ENCODE measurements at regions not wholly inside any gene's neighbourhood (a gene's known extent, or its start where the extent isn't known, plus 50 kb on each side); places are given as distances from the start of the nearest gene placed in this dataset.

DNA sequence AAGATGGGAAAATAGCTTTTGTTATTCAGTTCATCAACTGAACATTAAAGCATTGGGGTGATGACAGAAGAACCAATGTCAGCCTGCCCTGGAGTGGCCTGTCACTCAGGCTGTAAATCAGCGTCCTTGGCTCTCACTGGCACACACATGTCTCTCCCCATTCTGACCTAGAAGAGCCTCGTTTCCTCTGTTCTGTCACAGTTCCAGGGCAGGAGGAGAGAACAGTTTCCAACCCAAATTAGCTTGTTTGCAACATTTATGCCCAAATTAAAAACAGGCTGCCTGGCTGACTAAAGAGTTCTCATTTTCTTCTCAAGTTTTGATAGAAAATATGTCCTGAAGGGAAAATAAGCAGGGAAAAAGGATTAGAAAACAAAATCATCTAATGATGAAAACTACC, 520.1 kb downstream of the CHSY3 start:
- ChIA-PET CTCF (no interaction called here), POLR2A (no interaction called here)
- Mint-ChIP-seq H3K4me1 (no peaks in the 10 kb centered on the region), H3K4me3 (no peak overlapping the region), H3K9me3 (peaks cover 9% of the 10 kb centered on the region), H3K36me3 (no peaks in the 10 kb centered on the region), H3K27ac (no peak overlapping the region), H3K27me3 (ENCODE audit: low read depth) (no peaks in the 10 kb centered on the region)
- TF ChIP-seq NFYB (CRISPR knock-in tag; conservative IDR thresholded peaks at IDR 0.05; ENCODE audit: low read depth): no peak
- TF ChIP-seq GABPB1 (CRISPR knock-in tag; IDR thresholded peaks at IDR 0.05): no peak
- no peak for TF ChIP-seq ZNF317 (CRISPR knock-in tag; IDR thresholded peaks at IDR 0.05; ENCODE audit: borderline replicate concordance, low read depth)
- TF ChIP-seq TEAD1 (CRISPR knock-in tag; IDR thresholded peaks at IDR 0.05): no peak
- TF ChIP-seq TCF7 (CRISPR knock-in tag; IDR thresholded peaks at IDR 0.05; ENCODE audit: low read depth): no peak
- no peak for TF ChIP-seq GRHL2 (CRISPR knock-in tag; IDR thresholded peaks at IDR 0.05; ENCODE audit: insufficient replicate concordance, severe bottlenecking)
- TF ChIP-seq, protein P1, sequence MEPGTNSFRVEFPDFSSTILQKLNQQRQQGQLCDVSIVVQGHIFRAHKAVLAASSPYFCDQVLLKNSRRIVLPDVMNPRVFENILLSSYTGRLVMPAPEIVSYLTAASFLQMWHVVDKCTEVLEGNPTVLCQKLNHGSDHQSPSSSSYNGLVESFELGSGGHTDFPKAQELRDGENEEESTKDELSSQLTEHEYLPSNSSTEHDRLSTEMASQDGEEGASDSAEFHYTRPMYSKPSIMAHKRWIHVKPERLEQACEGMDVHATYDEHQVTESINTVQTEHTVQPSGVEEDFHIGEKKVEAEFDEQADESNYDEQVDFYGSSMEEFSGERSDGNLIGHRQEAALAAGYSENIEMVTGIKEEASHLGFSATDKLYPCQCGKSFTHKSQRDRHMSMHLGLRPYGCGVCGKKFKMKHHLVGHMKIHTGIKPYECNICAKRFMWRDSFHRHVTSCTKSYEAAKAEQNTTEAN (CRISPR knock-in tag; IDR thresholded peaks at IDR 0.05): no peak
- TF ChIP-seq, protein P2, sequence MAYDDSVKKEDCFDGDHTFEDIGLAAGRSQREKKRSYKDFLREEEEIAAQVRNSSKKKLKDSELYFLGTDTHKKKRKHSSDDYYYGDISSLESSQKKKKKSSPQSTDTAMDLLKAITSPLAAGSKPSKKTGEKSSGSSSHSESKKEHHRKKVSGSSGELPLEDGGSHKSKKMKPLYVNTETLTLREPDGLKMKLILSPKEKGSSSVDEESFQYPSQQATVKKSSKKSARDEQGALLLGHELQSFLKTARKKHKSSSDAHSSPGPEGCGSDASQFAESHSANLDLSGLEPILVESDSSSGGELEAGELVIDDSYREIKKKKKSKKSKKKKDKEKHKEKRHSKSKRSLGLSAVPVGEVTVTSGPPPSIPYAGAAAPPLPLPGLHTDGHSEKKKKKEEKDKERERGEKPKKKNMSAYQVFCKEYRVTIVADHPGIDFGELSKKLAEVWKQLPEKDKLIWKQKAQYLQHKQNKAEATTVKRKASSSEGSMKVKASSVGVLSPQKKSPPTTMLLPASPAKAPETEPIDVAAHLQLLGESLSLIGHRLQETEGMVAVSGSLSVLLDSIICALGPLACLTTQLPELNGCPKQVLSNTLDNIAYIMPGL (CRISPR knock-in tag; IDR thresholded peaks at IDR 0.05): no peak
- TF ChIP-seq, protein P3, sequence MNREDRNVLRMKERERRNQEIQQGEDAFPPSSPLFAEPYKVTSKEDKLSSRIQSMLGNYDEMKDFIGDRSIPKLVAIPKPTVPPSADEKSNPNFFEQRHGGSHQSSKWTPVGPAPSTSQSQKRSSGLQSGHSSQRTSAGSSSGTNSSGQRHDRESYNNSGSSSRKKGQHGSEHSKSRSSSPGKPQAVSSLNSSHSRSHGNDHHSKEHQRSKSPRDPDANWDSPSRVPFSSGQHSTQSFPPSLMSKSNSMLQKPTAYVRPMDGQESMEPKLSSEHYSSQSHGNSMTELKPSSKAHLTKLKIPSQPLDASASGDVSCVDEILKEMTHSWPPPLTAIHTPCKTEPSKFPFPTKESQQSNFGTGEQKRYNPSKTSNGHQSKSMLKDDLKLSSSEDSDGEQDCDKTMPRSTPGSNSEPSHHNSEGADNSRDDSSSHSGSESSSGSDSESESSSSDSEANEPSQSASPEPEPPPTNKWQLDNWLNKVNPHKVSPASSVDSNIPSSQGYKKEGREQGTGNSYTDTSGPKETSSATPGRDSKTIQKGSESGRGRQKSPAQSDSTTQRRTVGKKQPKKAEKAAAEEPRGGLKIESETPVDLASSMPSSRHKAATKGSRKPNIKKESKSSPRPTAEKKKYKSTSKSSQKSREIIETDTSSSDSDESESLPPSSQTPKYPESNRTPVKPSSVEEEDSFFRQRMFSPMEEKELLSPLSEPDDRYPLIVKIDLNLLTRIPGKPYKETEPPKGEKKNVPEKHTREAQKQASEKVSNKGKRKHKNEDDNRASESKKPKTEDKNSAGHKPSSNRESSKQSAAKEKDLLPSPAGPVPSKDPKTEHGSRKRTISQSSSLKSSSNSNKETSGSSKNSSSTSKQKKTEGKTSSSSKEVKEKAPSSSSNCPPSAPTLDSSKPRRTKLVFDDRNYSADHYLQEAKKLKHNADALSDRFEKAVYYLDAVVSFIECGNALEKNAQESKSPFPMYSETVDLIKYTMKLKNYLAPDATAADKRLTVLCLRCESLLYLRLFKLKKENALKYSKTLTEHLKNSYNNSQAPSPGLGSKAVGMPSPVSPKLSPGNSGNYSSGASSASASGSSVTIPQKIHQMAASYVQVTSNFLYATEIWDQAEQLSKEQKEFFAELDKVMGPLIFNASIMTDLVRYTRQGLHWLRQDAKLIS (CRISPR knock-in tag; IDR thresholded peaks at IDR 0.05; ENCODE audit: borderline replicate concordance): no peak
- TF ChIP-seq SP1 (CRISPR knock-in tag; conservative IDR thresholded peaks at IDR 0.05): no peak
- TF ChIP-seq, protein P4, sequence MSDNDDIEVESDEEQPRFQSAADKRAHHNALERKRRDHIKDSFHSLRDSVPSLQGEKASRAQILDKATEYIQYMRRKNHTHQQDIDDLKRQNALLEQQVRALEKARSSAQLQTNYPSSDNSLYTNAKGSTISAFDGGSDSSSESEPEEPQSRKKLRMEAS (CRISPR knock-in tag; IDR thresholded peaks at IDR 0.05): no peak
- no peak for TF ChIP-seq MXD4 (CRISPR knock-in tag; IDR thresholded peaks at IDR 0.05; ENCODE audit: borderline replicate concordance)
- TF ChIP-seq ZNF396 (CRISPR knock-in tag; IDR thresholded peaks at IDR 0.05; ENCODE audit: borderline replicate concordance): no peak
- no peak for TF ChIP-seq HMGA2 (CRISPR knock-in tag; IDR thresholded peaks at IDR 0.05)
- TF ChIP-seq, protein P5, sequence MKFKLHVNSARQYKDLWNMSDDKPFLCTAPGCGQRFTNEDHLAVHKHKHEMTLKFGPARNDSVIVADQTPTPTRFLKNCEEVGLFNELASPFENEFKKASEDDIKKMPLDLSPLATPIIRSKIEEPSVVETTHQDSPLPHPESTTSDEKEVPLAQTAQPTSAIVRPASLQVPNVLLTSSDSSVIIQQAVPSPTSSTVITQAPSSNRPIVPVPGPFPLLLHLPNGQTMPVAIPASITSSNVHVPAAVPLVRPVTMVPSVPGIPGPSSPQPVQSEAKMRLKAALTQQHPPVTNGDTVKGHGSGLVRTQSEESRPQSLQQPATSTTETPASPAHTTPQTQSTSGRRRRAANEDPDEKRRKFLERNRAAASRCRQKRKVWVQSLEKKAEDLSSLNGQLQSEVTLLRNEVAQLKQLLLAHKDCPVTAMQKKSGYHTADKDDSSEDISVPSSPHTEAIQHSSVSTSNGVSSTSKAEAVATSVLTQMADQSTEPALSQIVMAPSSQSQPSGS (CRISPR knock-in tag; IDR thresholded peaks at IDR 0.05; ENCODE audit: borderline replicate concordance, low read depth): no peak
- TF ChIP-seq ZNF416 (CRISPR knock-in tag; IDR thresholded peaks at IDR 0.05): no peak
- TF ChIP-seq, protein P6, sequence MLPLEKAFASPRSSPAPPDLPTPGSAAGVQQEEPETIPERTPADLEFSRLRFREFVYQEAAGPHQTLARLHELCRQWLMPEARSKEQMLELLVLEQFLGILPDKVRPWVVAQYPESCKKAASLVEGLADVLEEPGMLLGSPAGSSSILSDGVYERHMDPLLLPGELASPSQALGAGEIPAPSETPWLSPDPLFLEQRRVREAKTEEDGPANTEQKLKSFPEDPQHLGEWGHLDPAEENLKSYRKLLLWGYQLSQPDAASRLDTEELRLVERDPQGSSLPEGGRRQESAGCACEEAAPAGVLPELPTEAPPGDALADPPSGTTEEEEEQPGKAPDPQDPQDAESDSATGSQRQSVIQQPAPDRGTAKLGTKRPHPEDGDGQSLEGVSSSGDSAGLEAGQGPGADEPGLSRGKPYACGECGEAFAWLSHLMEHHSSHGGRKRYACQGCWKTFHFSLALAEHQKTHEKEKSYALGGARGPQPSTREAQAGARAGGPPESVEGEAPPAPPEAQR (CRISPR knock-in tag; IDR thresholded peaks at IDR 0.05): no peak
- TF ChIP-seq, protein P7, sequence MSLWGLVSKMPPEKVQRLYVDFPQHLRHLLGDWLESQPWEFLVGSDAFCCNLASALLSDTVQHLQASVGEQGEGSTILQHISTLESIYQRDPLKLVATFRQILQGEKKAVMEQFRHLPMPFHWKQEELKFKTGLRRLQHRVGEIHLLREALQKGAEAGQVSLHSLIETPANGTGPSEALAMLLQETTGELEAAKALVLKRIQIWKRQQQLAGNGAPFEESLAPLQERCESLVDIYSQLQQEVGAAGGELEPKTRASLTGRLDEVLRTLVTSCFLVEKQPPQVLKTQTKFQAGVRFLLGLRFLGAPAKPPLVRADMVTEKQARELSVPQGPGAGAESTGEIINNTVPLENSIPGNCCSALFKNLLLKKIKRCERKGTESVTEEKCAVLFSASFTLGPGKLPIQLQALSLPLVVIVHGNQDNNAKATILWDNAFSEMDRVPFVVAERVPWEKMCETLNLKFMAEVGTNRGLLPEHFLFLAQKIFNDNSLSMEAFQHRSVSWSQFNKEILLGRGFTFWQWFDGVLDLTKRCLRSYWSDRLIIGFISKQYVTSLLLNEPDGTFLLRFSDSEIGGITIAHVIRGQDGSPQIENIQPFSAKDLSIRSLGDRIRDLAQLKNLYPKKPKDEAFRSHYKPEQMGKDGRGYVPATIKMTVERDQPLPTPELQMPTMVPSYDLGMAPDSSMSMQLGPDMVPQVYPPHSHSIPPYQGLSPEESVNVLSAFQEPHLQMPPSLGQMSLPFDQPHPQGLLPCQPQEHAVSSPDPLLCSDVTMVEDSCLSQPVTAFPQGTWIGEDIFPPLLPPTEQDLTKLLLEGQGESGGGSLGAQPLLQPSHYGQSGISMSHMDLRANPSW (CRISPR knock-in tag; conservative IDR thresholded peaks at IDR 0.05; ENCODE audit: low read depth): no peak
- TF ChIP-seq IRF2 (CRISPR knock-in tag; IDR thresholded peaks at IDR 0.05; ENCODE audit: borderline replicate concordance, low read depth): no peak
- TF ChIP-seq, protein P8, sequence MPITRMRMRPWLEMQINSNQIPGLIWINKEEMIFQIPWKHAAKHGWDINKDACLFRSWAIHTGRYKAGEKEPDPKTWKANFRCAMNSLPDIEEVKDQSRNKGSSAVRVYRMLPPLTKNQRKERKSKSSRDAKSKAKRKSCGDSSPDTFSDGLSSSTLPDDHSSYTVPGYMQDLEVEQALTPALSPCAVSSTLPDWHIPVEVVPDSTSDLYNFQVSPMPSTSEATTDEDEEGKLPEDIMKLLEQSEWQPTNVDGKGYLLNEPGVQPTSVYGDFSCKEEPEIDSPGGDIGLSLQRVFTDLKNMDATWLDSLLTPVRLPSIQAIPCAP (CRISPR knock-in tag; IDR thresholded peaks at IDR 0.05): no peak
- no peak for DNase-seq (ENCODE audit: low spot score)
- no peak for ATAC-seq
